ENCODE measurements at regions not wholly inside any gene's neighbourhood (a gene's known extent, or its start where the extent isn't known, plus 50 kb on each side); places are given as distances from the start of the nearest gene placed in this dataset.

DNA sequence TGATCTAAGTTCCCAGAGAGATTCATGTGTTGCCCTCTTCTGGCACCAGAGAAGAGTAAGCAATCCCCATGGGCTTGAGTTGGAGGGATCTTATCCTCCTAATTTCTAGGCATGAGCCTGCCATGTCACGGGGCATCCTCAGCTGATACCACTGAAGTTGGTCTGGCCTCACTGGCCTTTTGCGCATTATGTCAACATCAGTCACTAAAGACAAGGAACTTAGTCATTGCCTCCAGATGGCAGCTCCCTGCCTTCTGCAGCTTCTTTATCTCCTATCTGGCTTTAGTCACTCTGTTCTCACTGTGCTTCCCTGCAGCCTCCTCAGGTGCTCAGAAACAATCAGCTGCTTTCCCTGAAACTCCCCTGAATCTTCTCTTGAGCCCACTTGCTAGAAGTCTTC, 312.2 kb downstream of the ADGRG6 start:
- H3K4me1 ChIP-seq (ENCODE audit: insufficient read depth, insufficient read length), result no peaks in the 10 kb centered on the region
- H3K9me3 ChIP-seq (ENCODE audit: insufficient read depth, low read length), result no peaks in the 10 kb centered on the region
- H3K9ac ChIP-seq (ENCODE audit: insufficient read length, low read depth), result no peak overlapping the region
- DNase-seq (ENCODE audit: low read depth, low spot score), result no peak
- H3K36me3 ChIP-seq (ENCODE audit: insufficient read depth, insufficient read length, low read length), result no peaks in the 10 kb centered on the region
- TF ChIP-seq YY1 (IDR thresholded peaks at IDR 0.05; ENCODE audit: insufficient read depth, insufficient read length) (no peak), SUZ12 (IDR thresholded peaks at IDR 0.05; ENCODE audit: extremely low read depth, insufficient read depth, insufficient read length) (no peak), ZNF274 (IDR thresholded peaks at IDR 0.05; ENCODE audit: low read depth, low read length) (no peak)
- H3K4me3 ChIP-seq (ENCODE audit: insufficient read length, low read depth), result no peak overlapping the region
- H3K27me3 ChIP-seq (ENCODE audit: insufficient read depth, insufficient read length), result no peaks in the 10 kb centered on the region

DNA sequence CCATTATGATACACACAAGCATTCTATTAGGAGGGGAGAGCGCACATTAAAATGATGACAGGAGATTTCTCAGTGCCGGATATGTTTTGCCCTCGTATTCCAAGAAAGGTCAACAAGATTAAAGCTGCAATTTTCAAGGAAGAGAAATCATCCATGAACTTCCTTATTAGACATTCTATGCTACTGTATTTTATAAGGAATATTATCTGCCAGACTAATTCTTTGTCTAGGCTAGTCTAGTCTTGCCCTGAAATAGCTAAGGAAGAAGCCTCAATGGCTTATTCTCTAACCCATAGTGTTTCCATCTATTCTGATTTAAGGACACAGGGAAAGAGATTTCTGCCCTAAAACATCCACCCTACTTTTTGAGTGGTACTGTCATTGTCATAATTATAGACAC, 315.4 kb downstream of the ADGRG6 start:
- TF ChIP-seq YY1 (IDR thresholded peaks at IDR 0.05; ENCODE audit: insufficient read depth, insufficient read length) (no peak), SUZ12 (IDR thresholded peaks at IDR 0.05; ENCODE audit: extremely low read depth, insufficient read depth, insufficient read length) (no peak), ZNF274 (IDR thresholded peaks at IDR 0.05; ENCODE audit: low read depth, low read length) (no peak)
- H3K4me3 ChIP-seq (ENCODE audit: insufficient read length, low read depth), result no peak overlapping the region
- H3K9ac ChIP-seq (ENCODE audit: insufficient read length, low read depth), result no peak overlapping the region
- no peaks in the 10 kb centered on the region for H3K36me3 ChIP-seq (ENCODE audit: insufficient read depth, insufficient read length, low read length)
- H3K4me1 ChIP-seq (ENCODE audit: insufficient read depth, insufficient read length), result no peaks in the 10 kb centered on the region
- DNase-seq (ENCODE audit: low read depth, low spot score), result no peak
- no peaks in the 10 kb centered on the region for H3K27me3 ChIP-seq (ENCODE audit: insufficient read depth, insufficient read length)
- H3K9me3 ChIP-seq (ENCODE audit: insufficient read depth, low read length), result no peaks in the 10 kb centered on the region

DNA sequence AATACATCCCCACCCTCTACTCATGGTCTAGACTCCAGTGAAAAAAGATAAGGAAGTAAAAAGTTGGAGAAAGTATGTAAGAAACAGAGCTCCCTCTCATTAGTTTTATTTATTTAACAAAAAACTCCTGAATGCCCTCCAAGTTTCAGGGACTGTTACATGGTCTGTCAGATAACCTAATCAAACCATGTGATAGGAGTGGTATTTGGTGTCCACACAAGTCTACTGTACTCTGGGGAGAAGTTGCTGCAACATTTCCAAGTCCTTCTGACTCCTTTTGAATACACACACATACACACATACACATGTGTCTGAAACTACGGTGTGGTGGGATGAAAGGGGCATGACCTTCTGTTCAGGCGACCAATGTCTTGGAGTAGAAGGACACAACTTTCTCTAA, 320.0 kb downstream of the ADGRG6 start:
- Histone ChIP-seq H3K36me3 (ENCODE audit: insufficient read depth, insufficient read length, low read length) (no peaks in the 10 kb centered on the region), H3K4me1 (ENCODE audit: insufficient read depth, insufficient read length) (no peaks in the 10 kb centered on the region), H3K27me3 (ENCODE audit: insufficient read depth, insufficient read length) (no peaks in the 10 kb centered on the region), H3K9me3 (ENCODE audit: insufficient read depth, low read length) (no peaks in the 10 kb centered on the region), H3K9ac (ENCODE audit: insufficient read length, low read depth) (no peak overlapping the region), H3K4me3 (ENCODE audit: insufficient read length, low read depth) (no peak overlapping the region)
- TF ChIP-seq SUZ12 (IDR thresholded peaks at IDR 0.05; ENCODE audit: extremely low read depth, insufficient read depth, insufficient read length), result no peak
- no peak for DNase-seq (ENCODE audit: low read depth, low spot score)

DNA sequence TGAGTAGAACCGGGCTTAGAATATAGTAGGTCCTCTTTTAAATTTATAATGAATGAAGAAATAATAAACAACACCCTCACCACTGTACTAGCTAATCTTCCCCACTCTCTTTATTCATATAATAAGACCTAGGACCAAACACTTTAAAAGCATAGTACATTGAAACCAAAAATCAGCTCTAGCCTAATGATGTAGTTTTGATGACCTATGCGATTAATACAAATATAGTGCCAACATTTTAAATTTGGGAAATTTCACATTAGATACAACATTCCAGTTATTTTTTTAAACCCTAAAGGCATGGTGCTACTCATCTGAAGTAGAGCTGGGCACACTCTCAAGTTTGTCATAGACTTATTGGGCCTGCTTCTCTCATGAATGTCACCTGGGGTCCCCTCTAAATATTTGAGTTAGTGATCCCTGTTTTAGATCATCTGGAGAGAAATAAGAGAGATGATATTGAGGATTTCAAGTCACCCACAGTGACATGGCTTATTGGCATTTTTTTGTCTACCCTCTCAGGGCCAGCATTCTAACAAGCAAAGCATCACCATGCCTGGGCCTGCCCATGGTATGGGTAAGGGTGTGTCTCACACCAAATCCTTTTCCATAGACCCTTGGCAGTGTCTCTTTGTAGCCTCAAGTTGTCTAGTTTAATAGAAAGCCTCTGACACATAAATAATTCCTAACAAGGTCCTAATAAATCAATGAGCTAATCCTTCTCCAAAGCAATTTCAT, 319.8 kb downstream of the HIVEP2 start:
- Histone ChIP-seq H3K4me1 (ENCODE audit: insufficient read depth, insufficient read length) (no peaks in the 10 kb centered on the region), H3K9me3 (ENCODE audit: insufficient read depth, low read length) (no peaks in the 10 kb centered on the region), H3K9ac (ENCODE audit: insufficient read length, low read depth) (no peak overlapping the region), H3K36me3 (ENCODE audit: insufficient read depth, insufficient read length, low read length) (no peaks in the 10 kb centered on the region), H3K4me3 (ENCODE audit: insufficient read length, low read depth) (no peak overlapping the region), H3K27me3 (ENCODE audit: insufficient read depth, insufficient read length) (no peaks in the 10 kb centered on the region)
- TF ChIP-seq ZNF274 (IDR thresholded peaks at IDR 0.05; ENCODE audit: low read depth, low read length), result no peak
- no peak for TF ChIP-seq YY1 (IDR thresholded peaks at IDR 0.05; ENCODE audit: insufficient read depth, insufficient read length)
- TF ChIP-seq SUZ12 (IDR thresholded peaks at IDR 0.05; ENCODE audit: extremely low read depth, insufficient read depth, insufficient read length), result no peak
- DNase-seq (ENCODE audit: low read depth, low spot score), result no peak

DNA sequence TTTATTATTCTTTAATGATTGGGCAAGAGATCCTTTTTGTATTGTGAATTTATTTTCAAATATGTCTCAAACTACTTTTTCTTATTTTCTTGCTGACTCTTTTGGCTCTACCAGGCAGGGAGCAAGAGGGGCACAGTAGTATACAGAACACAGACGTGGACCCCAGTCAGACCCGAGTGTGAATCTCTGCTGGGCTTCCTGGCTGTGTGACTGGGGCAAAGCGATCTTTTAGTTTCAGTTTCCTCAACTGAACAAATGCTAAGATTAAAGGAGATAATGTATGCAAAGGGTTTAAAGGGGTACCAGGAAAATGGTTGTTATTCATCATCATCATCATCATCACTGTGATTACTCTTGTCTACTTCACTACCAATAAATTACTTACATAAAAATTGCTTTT, 317.5 kb downstream of the HIVEP2 start:
- no peak for DNase-seq (ENCODE audit: low read depth, low spot score)
- TF ChIP-seq SUZ12 (IDR thresholded peaks at IDR 0.05; ENCODE audit: extremely low read depth, insufficient read depth, insufficient read length), result no peak
- no peak for TF ChIP-seq ZNF274 (IDR thresholded peaks at IDR 0.05; ENCODE audit: low read depth, low read length)
- TF ChIP-seq YY1 (IDR thresholded peaks at IDR 0.05; ENCODE audit: insufficient read depth, insufficient read length), result no peak
- H3K36me3 ChIP-seq (ENCODE audit: insufficient read depth, insufficient read length, low read length), result no peaks in the 10 kb centered on the region
- no peaks in the 10 kb centered on the region for H3K27me3 ChIP-seq (ENCODE audit: insufficient read depth, insufficient read length)
- H3K4me3 ChIP-seq (ENCODE audit: insufficient read length, low read depth), result no peak overlapping the region
- no peak overlapping the region for H3K9ac ChIP-seq (ENCODE audit: insufficient read length, low read depth)
- no peaks in the 10 kb centered on the region for H3K9me3 ChIP-seq (ENCODE audit: insufficient read depth, low read length)
- H3K4me1 ChIP-seq (ENCODE audit: insufficient read depth, insufficient read length), result no peaks in the 10 kb centered on the region

DNA sequence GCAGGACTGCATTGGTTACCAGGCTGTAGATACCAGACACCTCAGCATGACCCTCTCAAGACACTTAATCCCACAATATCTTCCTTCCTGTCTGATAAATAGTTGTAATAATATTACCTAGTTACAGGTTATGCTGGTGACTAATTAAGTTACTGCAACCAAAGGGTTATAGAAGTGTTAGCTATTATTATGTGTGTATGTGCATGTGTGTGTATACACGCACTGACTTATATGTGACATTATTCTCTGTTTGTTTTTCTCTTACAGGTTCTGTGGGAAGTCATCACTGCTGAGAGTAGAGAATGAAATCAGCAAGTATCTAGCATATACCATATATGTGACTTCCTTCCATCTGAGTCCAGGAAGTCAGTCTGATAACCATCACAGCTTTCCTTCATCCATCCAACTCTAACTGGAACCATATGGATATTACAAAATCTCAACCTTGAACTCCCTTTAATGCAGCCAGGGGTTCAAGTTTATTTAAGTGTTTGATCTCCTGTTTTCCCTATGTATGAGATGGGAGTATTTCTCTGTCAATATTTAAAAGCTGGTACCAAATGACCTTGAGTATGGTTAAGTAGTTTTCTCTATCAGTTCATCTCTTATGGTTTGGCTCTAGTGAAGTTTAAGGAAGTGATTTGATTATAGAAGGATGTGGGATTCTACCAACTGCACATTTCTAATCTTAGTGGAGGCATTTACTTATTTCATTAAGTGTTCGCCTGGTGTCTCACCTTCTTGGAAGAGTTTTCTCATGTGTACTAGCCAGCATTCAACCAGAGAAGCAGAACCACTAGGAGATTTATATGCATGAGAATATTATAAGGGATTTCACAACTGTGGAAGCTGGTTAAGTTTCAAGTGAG, 313.2 kb downstream of the HIVEP2 start:
- H3K9ac ChIP-seq (ENCODE audit: insufficient read length, low read depth), result no peak overlapping the region
- TF ChIP-seq ZNF274 (IDR thresholded peaks at IDR 0.05; ENCODE audit: low read depth, low read length), result no peak
- no peak for TF ChIP-seq YY1 (IDR thresholded peaks at IDR 0.05; ENCODE audit: insufficient read depth, insufficient read length)
- TF ChIP-seq SUZ12 (IDR thresholded peaks at IDR 0.05; ENCODE audit: extremely low read depth, insufficient read depth, insufficient read length), result no peak
- H3K36me3 ChIP-seq (ENCODE audit: insufficient read depth, insufficient read length, low read length), result no peaks in the 10 kb centered on the region
- H3K4me1 ChIP-seq (ENCODE audit: insufficient read depth, insufficient read length), result no peaks in the 10 kb centered on the region
- H3K9me3 ChIP-seq (ENCODE audit: insufficient read depth, low read length), result no peaks in the 10 kb centered on the region
- no peak for DNase-seq (ENCODE audit: low read depth, low spot score)
- H3K4me3 ChIP-seq (ENCODE audit: insufficient read length, low read depth), result no peak overlapping the region
- H3K27me3 ChIP-seq (ENCODE audit: insufficient read depth, insufficient read length), result no peaks in the 10 kb centered on the region

DNA sequence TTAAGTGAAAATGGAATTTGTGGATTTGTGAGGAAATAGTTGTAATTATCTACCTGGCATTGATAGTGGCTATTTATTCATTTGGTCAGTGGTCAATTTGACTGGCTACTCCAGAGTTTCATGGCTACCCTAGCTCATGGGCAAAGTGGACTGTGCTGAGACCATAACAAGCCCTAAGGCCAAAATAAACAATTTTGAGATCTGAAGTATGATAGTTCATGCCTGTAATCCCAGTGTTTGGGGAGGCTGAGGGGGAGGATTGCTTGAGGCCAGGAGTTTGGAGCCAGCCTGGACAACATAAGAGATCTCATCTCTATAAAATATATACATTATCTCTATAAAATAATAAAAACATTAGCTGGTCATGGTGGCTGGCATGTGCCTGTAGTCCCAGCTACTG, 311.7 kb downstream of the HIVEP2 start:
- no peak overlapping the region for H3K9ac ChIP-seq (ENCODE audit: insufficient read length, low read depth)
- H3K36me3 ChIP-seq (ENCODE audit: insufficient read depth, insufficient read length, low read length), result no peaks in the 10 kb centered on the region
- DNase-seq (ENCODE audit: low read depth, low spot score), result no peak
- H3K27me3 ChIP-seq (ENCODE audit: insufficient read depth, insufficient read length), result no peaks in the 10 kb centered on the region
- H3K4me3 ChIP-seq (ENCODE audit: insufficient read length, low read depth), result no peak overlapping the region
- H3K9me3 ChIP-seq (ENCODE audit: insufficient read depth, low read length), result no peaks in the 10 kb centered on the region
- no peaks in the 10 kb centered on the region for H3K4me1 ChIP-seq (ENCODE audit: insufficient read depth, insufficient read length)
- TF ChIP-seq ZNF274 (IDR thresholded peaks at IDR 0.05; ENCODE audit: low read depth, low read length) (no peak), YY1 (IDR thresholded peaks at IDR 0.05; ENCODE audit: insufficient read depth, insufficient read length) (no peak), SUZ12 (IDR thresholded peaks at IDR 0.05; ENCODE audit: extremely low read depth, insufficient read depth, insufficient read length) (no peak)
